ENCODE measurements at regions not wholly inside any gene's neighbourhood (a gene's known extent, or its start where the extent isn't known, plus 50 kb on each side); places are given as distances from the start of the nearest gene placed in this dataset.

GRCh38 chr11:119831011-119831410 is 102.0 kb upstream of the NECTIN1 start:
- no peaks in the 10 kb centered on the region for H3K9me3 ChIP-seq (ENCODE audit: control insufficient read depth in 4 of 4, low read length in 3 of 4)
- no peaks in the 10 kb centered on the region for H3K36me3 ChIP-seq (ENCODE audit: control insufficient read depth in 4 of 4, insufficient read depth in 3 of 4, low read depth in 1 of 4, low read length in 3 of 4)
- TF ChIP-seq HNF4G (IDR thresholded peaks at IDR 0.05) (no peak), EGR1 (IDR thresholded peaks at IDR 0.05; ENCODE audit: low read depth in 2 of 2) (no peak), RAD21 (IDR thresholded peaks at IDR 0.05) (no peak), REST (IDR thresholded peaks at IDR 0.05) (no peak), ATF3 (IDR thresholded peaks at IDR 0.05) (no peak), FOXA2 (IDR thresholded peaks at IDR 0.05) (no peak), CTCF (IDR thresholded peaks at IDR 0.05; ENCODE audit: low read depth, low read length, missing input control) (no peak), MAX (IDR thresholded peaks at IDR 0.05) (no peak), FOXA1 (IDR thresholded peaks at IDR 0.05) (no peak), JUND (IDR thresholded peaks at IDR 0.05) (no peak), YY1 (IDR thresholded peaks at IDR 0.05) (no peak), GABPA (IDR thresholded peaks at IDR 0.05 in 1 of 2, conservative IDR thresholded peaks at IDR 0.05 in 1 of 2) (no peak), ZBTB33 (IDR thresholded peaks at IDR 0.05) (no peak), RXRA (IDR thresholded peaks at IDR 0.05) (no peak), NR2F2 (IDR thresholded peaks at IDR 0.05) (no peak), TAF1 (conservative IDR thresholded peaks at IDR 0.05) (no peak), HNF4A (conservative IDR thresholded peaks at IDR 0.05) (no peak), SP1 (IDR thresholded peaks at IDR 0.05) (no peak)
- no peak overlapping the region for H3K27ac ChIP-seq (ENCODE audit: low read depth in 1 of 2, low read length in 2 of 2)
- H3K9ac ChIP-seq (ENCODE audit: low read depth in 1 of 2, low read length in 2 of 2): no peak overlapping the region
- H3K4me3 ChIP-seq (ENCODE audit: low read depth in 1 of 3, low read length in 3 of 3): no peak overlapping the region
- no peaks in the 10 kb centered on the region for H3K4me1 ChIP-seq (ENCODE audit: control insufficient read depth in 4 of 4, insufficient read depth in 4 of 4, low read length in 3 of 4)
- DNase-seq (ENCODE audit: low spot score): no peak
- no peaks in the 10 kb centered on the region for H3K27me3 ChIP-seq (ENCODE audit: control insufficient read depth in 4 of 4, insufficient read depth in 4 of 4, low read length in 3 of 4)
- 86% methylated on average over 7 of the region's 7 CpGs for WGBS

Data from liver (tissue), 8 donors.